GM21825 (cell line): ENCODE measurements at regions not wholly inside any gene's neighbourhood (a gene's known extent, or its start where the extent isn't known, plus 50 kb on each side); places are given as distances from the start of the nearest gene placed in this dataset.
"Not testable (repeated sequence)": the region's sequence is repeated elsewhere in the genome, so short reads cannot be mapped to it uniquely, and the experiment has no call there.

ENCODE experiments used
- ATAC-seq: cut with Tn5 transposase; IDR thresholded peaks from one replicate; pipeline ENCODE4 v1.9.1; 2021; ENCODE audit warnings: mild to moderate bottlenecking, moderate library complexity; ENCODE audit not compliant: unreplicated experiment

- no peak for ATAC-seq
Measured at GRCh38 chr13:65965501-65965900, 1264.6 kb downstream of the PCDH9 start.

- ATAC-seq: no peak
Measured at GRCh38 chr13:65964672-65965071, 1265.5 kb downstream of the PCDH9 start.

DNA sequence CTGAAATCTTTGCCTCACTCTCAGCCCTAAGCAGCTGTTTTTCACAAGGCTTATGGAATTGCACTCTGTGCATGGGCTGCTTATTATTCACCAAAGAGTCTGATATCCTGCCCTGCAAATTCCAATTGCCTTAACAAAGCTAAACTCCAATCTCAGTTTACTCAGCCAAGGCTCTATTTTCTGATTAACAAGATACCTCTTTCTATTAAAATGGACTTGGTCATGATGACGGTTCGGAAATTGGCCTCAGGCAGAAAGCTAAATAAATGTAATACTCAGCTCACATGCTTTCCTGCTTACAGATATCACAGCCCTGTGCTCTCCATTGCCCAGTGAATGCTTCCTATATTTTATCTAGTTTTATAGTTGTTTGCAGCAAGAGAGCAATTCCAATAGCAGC, 1270.8 kb downstream of the PCDH9 start:
- ATAC-seq: no peak

GRCh38 chr13:65946387-65946786, 1283.7 kb downstream of the PCDH9 start:
- ATAC-seq: no peak

DNA sequence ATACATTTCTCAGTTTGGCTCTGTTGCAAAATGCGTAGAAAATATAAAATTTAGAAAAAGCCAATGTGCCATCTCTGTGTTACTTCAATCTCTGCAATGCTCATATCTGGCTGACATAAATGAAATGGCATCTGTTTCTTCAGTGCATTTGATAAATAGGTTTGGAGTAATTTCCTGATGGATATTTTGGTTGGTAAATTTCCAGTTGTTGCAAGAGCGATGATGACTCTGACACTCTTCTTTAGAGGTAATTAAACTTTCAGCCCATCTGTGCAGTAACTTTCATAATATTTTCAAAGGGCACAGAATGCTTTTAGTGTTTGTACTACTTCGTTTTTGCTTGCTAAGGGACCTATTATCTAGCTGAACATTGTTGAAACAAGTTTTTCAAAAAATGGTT, 1286.4 kb downstream of the PCDH9 start:
- no peak for ATAC-seq

DNA sequence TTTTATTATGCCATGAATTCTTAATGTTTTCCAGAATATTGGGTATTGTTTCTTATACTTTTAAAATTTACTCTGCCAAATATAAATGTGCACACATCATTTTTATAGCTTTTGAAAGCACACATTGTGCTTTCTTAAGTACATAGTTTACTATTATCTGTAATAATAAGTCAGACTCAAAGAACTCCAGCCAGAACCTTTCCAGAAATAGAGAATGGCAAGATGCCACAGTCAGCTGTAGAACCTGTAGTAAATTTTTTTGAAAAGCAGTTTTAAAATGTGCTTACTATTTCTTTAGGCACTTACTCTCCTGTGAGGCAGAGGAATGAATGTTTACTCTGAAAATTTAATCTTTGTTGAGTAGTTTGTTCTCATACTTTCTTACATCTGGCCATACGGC, 1287.1 kb downstream of the PCDH9 start:
- ATAC-seq: no peak

- ATAC-seq: no peak
Measured at GRCh38 chr13:65940720-65941119, 1289.4 kb downstream of the PCDH9 start.

DNA sequence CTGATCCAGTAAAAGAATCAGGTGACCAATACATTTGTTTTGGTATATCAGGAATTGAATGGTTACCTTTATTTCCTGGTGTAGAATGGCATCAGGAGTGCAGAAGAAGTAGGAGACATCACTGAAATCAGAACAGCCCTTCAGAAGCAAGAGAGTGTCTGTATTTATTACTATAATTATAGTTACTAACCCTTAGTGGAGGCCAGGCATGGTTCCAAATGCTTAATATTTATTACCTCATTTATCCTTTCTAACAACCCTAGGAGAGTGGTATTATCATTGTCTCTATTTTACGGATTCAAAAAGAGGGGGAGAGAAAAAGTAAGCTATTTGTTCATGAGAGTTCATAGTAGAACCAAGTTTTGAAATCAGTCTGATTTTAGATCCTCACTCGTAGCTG, 1292.9 kb downstream of the PCDH9 start:
- ATAC-seq: no peak

DNA sequence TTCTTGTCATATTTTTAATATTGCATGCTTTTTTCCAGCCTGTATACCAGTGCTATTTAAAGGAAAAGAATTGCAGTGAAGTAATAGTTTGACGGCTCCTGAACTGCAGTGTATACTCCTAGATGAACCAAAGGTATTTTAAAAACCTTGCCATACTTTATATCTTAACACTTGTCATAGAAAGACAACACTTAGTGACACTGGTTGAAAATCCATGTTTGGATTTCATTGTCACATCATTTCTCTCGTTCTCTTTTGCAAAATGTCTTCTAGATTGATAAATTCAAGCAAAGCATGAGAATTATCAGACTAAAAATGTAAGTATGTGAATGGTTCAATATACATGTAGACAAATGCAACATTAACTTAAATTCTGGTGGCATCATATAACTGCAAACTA, 1293.9 kb downstream of the PCDH9 start:
- no peak for ATAC-seq

- no peak for ATAC-seq
Measured at GRCh38 chr13:65932587-65933239, 1297.4 kb downstream of the PCDH9 start.

DNA sequence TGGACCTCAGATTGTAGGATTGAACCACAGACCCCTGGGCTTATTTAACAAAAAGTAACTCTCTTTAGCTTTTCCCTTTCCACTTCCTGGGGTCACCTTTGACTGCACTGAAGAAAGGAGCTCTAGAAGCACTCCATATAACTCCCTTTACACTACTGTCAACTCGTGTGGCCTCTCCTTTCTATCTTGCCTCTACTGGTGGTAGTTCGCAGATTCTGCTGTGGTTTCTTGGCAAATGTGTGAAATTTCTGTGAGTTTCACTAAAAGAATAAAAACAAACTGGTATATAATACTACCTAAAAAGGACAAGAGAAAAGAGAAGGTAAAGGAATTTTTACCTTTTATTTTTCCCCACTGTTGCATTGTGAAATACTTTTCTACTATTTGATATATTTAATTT, 1298.1 kb downstream of the PCDH9 start:
- no peak for ATAC-seq

GRCh38 chr13:65929436-65929835, 1300.7 kb downstream of the PCDH9 start:
- no peak for ATAC-seq

- no peak for ATAC-seq
Measured at GRCh38 chr13:65926750-65927171, 1303.4 kb downstream of the PCDH9 start.

- not testable (repeated sequence) for ATAC-seq
Measured at GRCh38 chr13:65922846-65923245, 1307.3 kb downstream of the PCDH9 start.

- ATAC-seq: no peak
Measured at GRCh38 chr13:65921933-65922332, 1308.2 kb downstream of the PCDH9 start.

- no peak for ATAC-seq
Measured at GRCh38 chr13:65917731-65918130, 1312.4 kb downstream of the PCDH9 start.

GRCh38 chr13:65915195-65915594, 1314.9 kb downstream of the PCDH9 start:
- no peak for ATAC-seq

DNA sequence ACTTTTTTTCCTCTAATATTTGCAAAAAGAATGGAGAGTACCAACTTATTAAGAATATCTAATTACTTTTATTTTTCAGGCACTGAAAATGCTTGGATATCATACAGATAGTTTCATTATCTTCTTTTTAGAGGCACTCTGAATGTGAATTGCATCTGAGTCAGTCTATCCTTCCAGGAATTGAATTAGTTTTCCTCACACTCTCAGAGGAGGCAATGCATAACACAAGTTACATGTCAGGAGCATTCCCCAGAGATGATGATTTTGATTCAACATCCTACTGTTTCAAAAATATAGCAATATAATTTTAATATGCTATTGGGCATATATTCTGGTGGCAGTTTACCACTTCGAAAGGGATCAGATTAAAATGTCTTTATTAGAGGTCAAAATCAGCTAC, 1315.4 kb downstream of the PCDH9 start:
- no peak for ATAC-seq

GRCh38 chr13:65913173-65913572, 1317.0 kb downstream of the PCDH9 start:
- no peak for ATAC-seq

- no peak for ATAC-seq
Measured at GRCh38 chr13:65912516-65912915, 1317.6 kb downstream of the PCDH9 start.

- no peak for ATAC-seq
Measured at GRCh38 chr13:65911546-65912193, 1318.5 kb downstream of the PCDH9 start.

GRCh38 chr13:65909501-65909900, 1320.6 kb downstream of the PCDH9 start:
- ATAC-seq: no peak
